ENCODE measurements at regions not wholly inside any gene's neighbourhood (a gene's known extent, or its start where the extent isn't known, plus 50 kb on each side); places are given as distances from the start of the nearest gene placed in this dataset.
"Not testable (repeated sequence)": the region's sequence is repeated elsewhere in the genome, so short reads cannot be mapped to it uniquely, and the experiment has no call there.

- no peak for DNase-seq
- Mint-ChIP-seq H3K4me3 (peak overlapping the region in 5 of 8 donors; percentile 2 to 35 (median 27)), H3K4me1 (peaks cover 47 to 78% (median 62%) of the 10 kb centered on the region in 4 donors), H3K27me3 (no peaks in the 10 kb centered on the region), H3K9me3 (no peaks in the 10 kb centered on the region), H3K36me3 (peaks cover 18 to 26% of the 10 kb centered on the region in 2 donors), H3K27ac (peak overlapping the region; percentile 37 to 71 (median 44))
- CTCF ChIA-PET (ENCODE audit: partially characterized antibody) = interaction anchor here (0.6 to 5.6 kb wide), 6 partner anchors 22 to 127 kb away, joined by 3 to 22 read pairs (median 4); a partner anchor contains a TSS
- no peaks in the 10 kb centered on the region for H3K36me3 ChIP-seq (ENCODE audit: insufficient read depth, low read length)
- intact Hi-C loops (cut with micrococcal nuclease) = no loop called here
- no peak overlapping the region for H3K4me3 ChIP-seq (ENCODE audit: low read length in 2 of 2)
- H3K4me1 ChIP-seq (ENCODE audit: insufficient read depth, low read length) = peaks cover 68% of the 10 kb centered on the region
- H3K9me3 ChIP-seq (ENCODE audit: control insufficient read depth in 1 of 2, low read length in 2 of 2) = no peaks in the 10 kb centered on the region
- H3K27ac ChIP-seq (ENCODE audit: low read depth, low read length) = no peak overlapping the region
- H3K27me3 ChIP-seq (ENCODE audit: insufficient read depth, low read length) = no peaks in the 10 kb centered on the region
- POLR2A ChIA-PET (ENCODE audit: partially characterized antibody) = interaction anchor here (0.8 kb wide), 1 partner anchor 15 kb away, joined by 3 read pairs; no protein-coding TSS in a partner anchor
Measured at GRCh38 chr18:46199515-46200147, 95.4 kb downstream of the HAUS1 start.

- H3K27me3 Mint-ChIP-seq; POLR2A ChIA-PET (ENCODE audit: partially characterized antibody); H3K9me3 Mint-ChIP-seq; H3K27me3 ChIP-seq (ENCODE audit: insufficient read depth, low read length); intact Hi-C loops (cut with micrococcal nuclease); H3K27ac ChIP-seq (ENCODE audit: low read depth, low read length); DNase-seq; H3K36me3 ChIP-seq (ENCODE audit: insufficient read depth, low read length); H3K9me3 ChIP-seq (ENCODE audit: control insufficient read depth in 1 of 2, low read length in 2 of 2); H3K4me3 ChIP-seq (ENCODE audit: low read length in 2 of 2): not testable (repeated sequence)
- H3K27ac Mint-ChIP-seq = peak overlapping the region; percentile 35 to 83 (median 60)
- peaks cover 18 to 26% of the 10 kb centered on the region in 2 donors for H3K36me3 Mint-ChIP-seq
- CTCF ChIA-PET (ENCODE audit: partially characterized antibody) = interaction anchor here (0.9 to 5.6 kb wide), 5 partner anchors 12 to 127 kb away, joined by 3 to 22 read pairs (median 4); a partner anchor contains a TSS
- peaks cover 51 to 86% (median 68%) of the 10 kb centered on the region in 4 donors for H3K4me1 Mint-ChIP-seq
- peak overlapping the region in 5 of 8 donors; percentile 18 to 54 (median 33) for H3K4me3 Mint-ChIP-seq
- H3K4me1 ChIP-seq (ENCODE audit: insufficient read depth, low read length) = peaks cover 74% of the 10 kb centered on the region
Measured at GRCh38 chr18:46200178-46201055, 96.2 kb downstream of the HAUS1 start.

- Histone ChIP-seq H3K27me3 (ENCODE audit: insufficient read depth, low read length) (no peaks in the 10 kb centered on the region), H3K4me1 (ENCODE audit: insufficient read depth, low read length) (peaks cover 87% of the 10 kb centered on the region)
- intact Hi-C loops (cut with micrococcal nuclease) = no loop called here
Measured at GRCh38 chr18:46204143-46204542, 100.0 kb downstream of the HAUS1 start.

GRCh38 chr18:46207985-46208384, 103.8 kb downstream of the HAUS1 start:
- Mint-ChIP-seq H3K36me3 (peaks cover 0 to 10% of the 10 kb centered on the region in 2 donors), H3K4me3 (peak overlapping the region in 3 of 8 donors; percentile 2 to 18 (median 3)), H3K27ac (peak overlapping the region in 4 of 7 donors; percentile 36 to 88 (median 54)), H3K4me1 (peaks cover 60 to 92% (median 77%) of the 10 kb centered on the region in 4 donors), H3K27me3 (no peaks in the 10 kb centered on the region), H3K9me3 (no peaks in the 10 kb centered on the region)
- POLR2A ChIA-PET (ENCODE audit: partially characterized antibody) = no interaction called here
- CTCF ChIA-PET (ENCODE audit: partially characterized antibody) = interaction anchor here (0.6 to 1.7 kb wide), 2 partner anchors 58 to 108 kb away, joined by 3 to 5 read pairs; no protein-coding TSS in a partner anchor
- intact Hi-C loops (cut with micrococcal nuclease) = no loop called here
- Histone ChIP-seq H3K4me3 (ENCODE audit: low read length in 2 of 2) (no peak overlapping the region), H3K36me3 (ENCODE audit: insufficient read depth, low read length) (no peaks in the 10 kb centered on the region), H3K4me1 (ENCODE audit: insufficient read depth, low read length) (peaks cover 88% of the 10 kb centered on the region), H3K27me3 (ENCODE audit: insufficient read depth, low read length) (no peaks in the 10 kb centered on the region), H3K9me3 (ENCODE audit: control insufficient read depth in 1 of 2, low read length in 2 of 2) (no peaks in the 10 kb centered on the region), H3K27ac (ENCODE audit: low read depth, low read length) (no peak overlapping the region)
- DNase-seq = no peak

More at GRCh38 chr18:46204143-46204542, 100.0 kb downstream of the HAUS1 start:
- Mint-ChIP-seq H3K27me3 (no peaks in the 10 kb centered on the region), H3K27ac (peak overlapping the region in 1 of 7 donors; percentile 39), H3K4me3 (peak overlapping the region in 4 of 8 donors; percentile 8 to 32 (median 18)), H3K4me1 (peaks cover 55 to 95% (median 74%) of the 10 kb centered on the region in 4 donors), H3K36me3 (peaks cover 4 to 11% of the 10 kb centered on the region in 2 donors), H3K9me3 (no peaks in the 10 kb centered on the region)
- ChIA-PET CTCF (ENCODE audit: partially characterized antibody) (no interaction called here), POLR2A (ENCODE audit: partially characterized antibody) (no interaction called here)
- H3K36me3 ChIP-seq (ENCODE audit: insufficient read depth, low read length) = no peaks in the 10 kb centered on the region
- no peak overlapping the region for H3K4me3 ChIP-seq (ENCODE audit: low read length in 2 of 2)
- H3K27ac ChIP-seq (ENCODE audit: low read depth, low read length) = no peak overlapping the region
- no peaks in the 10 kb centered on the region for H3K9me3 ChIP-seq (ENCODE audit: control insufficient read depth in 1 of 2, low read length in 2 of 2)
- DNase-seq = no peak

- Histone ChIP-seq H3K36me3 (ENCODE audit: insufficient read depth, low read length) (no peaks in the 10 kb centered on the region), H3K27me3 (ENCODE audit: insufficient read depth, low read length) (no peaks in the 10 kb centered on the region), H3K9me3 (ENCODE audit: control insufficient read depth in 1 of 2, low read length in 2 of 2) (no peaks in the 10 kb centered on the region), H3K4me3 (ENCODE audit: low read length in 2 of 2) (no peak overlapping the region), H3K27ac (ENCODE audit: low read depth, low read length) (no peak overlapping the region), H3K4me1 (ENCODE audit: insufficient read depth, low read length) (peaks cover 85% of the 10 kb centered on the region)
- H3K27ac Mint-ChIP-seq = peak overlapping the region in 6 of 7 donors; percentile 48 to 83 (median 60)
- H3K4me1 Mint-ChIP-seq = peaks cover 59 to 91% (median 76%) of the 10 kb centered on the region in 4 donors
- no peak overlapping the region for H3K4me3 Mint-ChIP-seq
- peaks cover 0 to 10% of the 10 kb centered on the region in 2 donors for H3K36me3 Mint-ChIP-seq
- ChIA-PET CTCF (ENCODE audit: partially characterized antibody) (interaction anchor here (0.8 to 6.9 kb wide), 6 partner anchors 12 to 136 kb away, joined by 3 to 80 read pairs (median 4); a partner anchor contains a TSS), POLR2A (ENCODE audit: partially characterized antibody) (interaction anchor here (0.8 kb wide), 1 partner anchor 35 kb away, joined by 3 read pairs; no protein-coding TSS in a partner anchor)
- H3K9me3 Mint-ChIP-seq = no peaks in the 10 kb centered on the region
- no peak for DNase-seq
- no peaks in the 10 kb centered on the region for H3K27me3 Mint-ChIP-seq
- intact Hi-C loops (cut with micrococcal nuclease) = no loop called here
Measured at GRCh38 chr18:46209161-46209560, 105.0 kb downstream of the HAUS1 start.

- H3K27me3 Mint-ChIP-seq = no peaks in the 10 kb centered on the region
- intact Hi-C loops (cut with micrococcal nuclease) = no loop called here
Measured at GRCh38 chr18:46211816-46212215, 107.6 kb downstream of the HAUS1 start.

More at GRCh38 chr18:46211816-46212215, 107.6 kb downstream of the HAUS1 start:
- peaks cover 70% of the 10 kb centered on the region for H3K4me1 ChIP-seq (ENCODE audit: insufficient read depth, low read length)
- no peaks in the 10 kb centered on the region for H3K27me3 ChIP-seq (ENCODE audit: insufficient read depth, low read length)
- peaks cover 9% of the 10 kb centered on the region for H3K36me3 ChIP-seq (ENCODE audit: insufficient read depth, low read length)
- no peaks in the 10 kb centered on the region for H3K9me3 ChIP-seq (ENCODE audit: control insufficient read depth in 1 of 2, low read length in 2 of 2)
- ChIA-PET CTCF (ENCODE audit: partially characterized antibody) (interaction anchor here (0.8 to 6.9 kb wide), 11 partner anchors 10 to 447 kb away, joined by 3 to 80 read pairs (median 8); a partner anchor contains a TSS), POLR2A (ENCODE audit: partially characterized antibody) (interaction anchor here (1.2 to 2.1 kb wide), 3 partner anchors 29 to 38 kb away, joined by 3 to 13 read pairs (median 3); a partner anchor contains a TSS)
- H3K4me3 ChIP-seq (ENCODE audit: low read length in 2 of 2) = no peak overlapping the region
- H3K27ac Mint-ChIP-seq = peak overlapping the region; percentile 2 to 93 (median 81)
- H3K4me3 Mint-ChIP-seq = peak overlapping the region; percentile 30 to 88 (median 61)
- H3K4me1 Mint-ChIP-seq = peaks cover 55 to 93% (median 77%) of the 10 kb centered on the region in 4 donors
- DNase-seq = peak in 4 of 5 donors; percentile 18 to 45 (median 26)
- peak overlapping the region; percentile 4 for H3K27ac ChIP-seq (ENCODE audit: low read depth, low read length)
- peaks cover 13 to 20% of the 10 kb centered on the region in 2 donors for H3K36me3 Mint-ChIP-seq
- no peaks in the 10 kb centered on the region for H3K9me3 Mint-ChIP-seq
